Uterus (tissue), 3 donors: ENCODE measurements at regions not wholly inside any gene's neighbourhood (a gene's known extent, or its start where the extent isn't known, plus 50 kb on each side); places are given as distances from the start of the nearest gene placed in this dataset.

Source experiments
- DNase-seq, 2 donors: peaks; one replicate each; pipeline ENCODE4 v3.0.0-alpha.2; 2019 to 2020
- H3K27ac ChIP-seq, 2 donors: fragments of 200-600 bp; sonication (generic); 1 replicate in 1 of 2; 2 replicates in 1 of 2; pipeline ENCODE4 v1.5.1; 2016 to 2018
- H3K27me3 ChIP-seq, 2 donors: fragments of 200-600 bp; sonication (generic); one replicate each; pipeline ENCODE4 v1.5.1; 2018 to 2019; ENCODE audit warnings: control low read depth in 1 of 2
- H3K36me3 ChIP-seq, 2 donors: fragments of 200-600 bp; sonication (generic); one replicate each; pipeline ENCODE4 v1.5.1; 2019; ENCODE audit warnings: control low read depth in 1 of 2
- H3K4me1 ChIP-seq, 2 donors: fragments of 200-600 bp; sonication (generic); one replicate each; pipeline ENCODE4 v1.5.1; 2018 to 2019; ENCODE audit warnings: control low read depth in 1 of 2
- H3K4me3 ChIP-seq, 2 donors: fragments of 200-600 bp; sonication (generic); 1 replicate in 1 of 2; 2 replicates in 1 of 2; pipeline ENCODE4 v1.5.1; 2018 to 2019; ENCODE audit warnings: mild to moderate bottlenecking in 1 of 2
- H3K9me3 ChIP-seq, 2 donors: fragments of 200-600 bp; sonication (generic); one replicate each; pipeline ENCODE4 v1.5.1; 2019; ENCODE audit warnings: control low read depth in 1 of 2
- POLR2A ChIP-seq, 2 donors: fragments of 450-650 bp; IDR thresholded peaks; one replicate each; pipeline ENCODE4 v1.6.1; 2016; ENCODE audit warnings: antibody characterized with exemption in 2 of 2, mild to moderate bottlenecking in 1 of 2, moderate library complexity in 1 of 2
- intact Hi-C: fragments of 100-400 bp; cut with DNase I; formaldehyde crosslinking; loops from one replicate; pipeline ENCODE4 v1.15.1; 2023; ENCODE audit warnings: low total_unique reads
- TF ChIP-seq, protein P1 (sequence below), 4 experiments: fragments of 200-600 bp in 2 of 4; fragments of 450-650 bp in 2 of 4; sonication (generic) in 2 of 4; IDR thresholded peaks; one replicate each; pipeline ENCODE4 v1.5.1; 2016 to 2019; ENCODE audit warnings: antibody characterized with exemption in 4 of 4, mild to moderate bottlenecking in 2 of 4, moderate library complexity in 1 of 4
- donor health status: DM: yes; HTN: yes; CAD: no.

DNA sequence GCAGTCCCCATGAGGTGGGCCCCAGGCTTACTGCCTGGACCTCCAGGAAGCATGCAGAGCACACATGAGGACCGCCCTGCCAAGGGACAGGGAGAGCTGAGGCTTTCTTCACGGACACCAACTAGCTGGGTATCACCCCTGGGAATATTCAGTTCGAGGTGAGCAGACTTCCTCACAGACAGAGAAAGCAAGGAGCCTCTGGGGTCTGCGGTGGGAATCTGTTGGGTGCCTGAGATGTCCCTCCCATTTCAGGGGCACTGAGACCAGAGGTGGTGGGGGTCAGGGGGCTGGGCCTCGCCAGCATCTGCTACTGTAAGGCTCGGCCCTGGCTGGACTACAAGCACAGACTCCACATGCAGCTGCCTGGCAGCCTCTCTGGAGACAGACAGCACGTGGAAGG, 74.3 kb upstream of the SYNDIG1 start:
- H3K27ac ChIP-seq = no peak overlapping the region
- intact Hi-C loops = no loop called here

DNA sequence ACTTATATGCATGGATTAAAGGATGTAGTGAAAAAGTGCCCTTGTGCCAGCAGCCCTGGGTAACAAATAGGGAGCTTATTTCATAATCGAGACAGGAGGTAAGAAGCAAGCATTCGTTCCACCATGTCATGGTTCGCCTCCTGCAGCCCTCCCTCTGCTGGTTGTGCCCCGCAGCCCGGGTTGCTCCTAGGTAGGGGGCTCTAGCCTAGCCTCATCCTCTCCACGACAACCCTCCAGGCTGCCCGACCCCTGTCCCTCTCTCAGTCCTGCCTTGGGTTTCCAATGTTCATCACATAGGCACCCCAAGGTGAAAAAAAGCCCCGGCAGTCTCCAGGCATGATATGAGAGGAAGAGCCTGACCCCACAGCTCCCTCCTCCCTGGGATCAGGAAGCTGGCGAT, 75.5 kb upstream of the SYNDIG1 start:
- TF ChIP-seq POLR2A (IDR thresholded peaks at IDR 0.05) = no peak
- TF ChIP-seq, protein P1, sequence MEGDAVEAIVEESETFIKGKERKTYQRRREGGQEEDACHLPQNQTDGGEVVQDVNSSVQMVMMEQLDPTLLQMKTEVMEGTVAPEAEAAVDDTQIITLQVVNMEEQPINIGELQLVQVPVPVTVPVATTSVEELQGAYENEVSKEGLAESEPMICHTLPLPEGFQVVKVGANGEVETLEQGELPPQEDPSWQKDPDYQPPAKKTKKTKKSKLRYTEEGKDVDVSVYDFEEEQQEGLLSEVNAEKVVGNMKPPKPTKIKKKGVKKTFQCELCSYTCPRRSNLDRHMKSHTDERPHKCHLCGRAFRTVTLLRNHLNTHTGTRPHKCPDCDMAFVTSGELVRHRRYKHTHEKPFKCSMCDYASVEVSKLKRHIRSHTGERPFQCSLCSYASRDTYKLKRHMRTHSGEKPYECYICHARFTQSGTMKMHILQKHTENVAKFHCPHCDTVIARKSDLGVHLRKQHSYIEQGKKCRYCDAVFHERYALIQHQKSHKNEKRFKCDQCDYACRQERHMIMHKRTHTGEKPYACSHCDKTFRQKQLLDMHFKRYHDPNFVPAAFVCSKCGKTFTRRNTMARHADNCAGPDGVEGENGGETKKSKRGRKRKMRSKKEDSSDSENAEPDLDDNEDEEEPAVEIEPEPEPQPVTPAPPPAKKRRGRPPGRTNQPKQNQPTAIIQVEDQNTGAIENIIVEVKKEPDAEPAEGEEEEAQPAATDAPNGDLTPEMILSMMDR (IDR thresholded peaks at IDR 0.05) = no peak
- H3K27ac ChIP-seq = no peak overlapping the region
- no peaks in the 10 kb centered on the region for H3K9me3 ChIP-seq
- H3K4me1 ChIP-seq = no peaks in the 10 kb centered on the region
- intact Hi-C loops = no loop called here
- no peak for DNase-seq
- H3K27me3 ChIP-seq = no peaks in the 10 kb centered on the region
- H3K4me3 ChIP-seq = no peak overlapping the region
- H3K36me3 ChIP-seq = no peaks in the 10 kb centered on the region

More for the DNA sequence above, 74.3 kb upstream of the SYNDIG1 start:
- Histone ChIP-seq H3K4me3 (no peak overlapping the region), H3K36me3 (no peaks in the 10 kb centered on the region), H3K27me3 (no peaks in the 10 kb centered on the region), H3K9me3 (no peaks in the 10 kb centered on the region), H3K4me1 (no peaks in the 10 kb centered on the region)
- TF ChIP-seq POLR2A (IDR thresholded peaks at IDR 0.05) = no peak
- TF ChIP-seq, protein P1 (IDR thresholded peaks at IDR 0.05) = no peak
- DNase-seq = no peak

DNA sequence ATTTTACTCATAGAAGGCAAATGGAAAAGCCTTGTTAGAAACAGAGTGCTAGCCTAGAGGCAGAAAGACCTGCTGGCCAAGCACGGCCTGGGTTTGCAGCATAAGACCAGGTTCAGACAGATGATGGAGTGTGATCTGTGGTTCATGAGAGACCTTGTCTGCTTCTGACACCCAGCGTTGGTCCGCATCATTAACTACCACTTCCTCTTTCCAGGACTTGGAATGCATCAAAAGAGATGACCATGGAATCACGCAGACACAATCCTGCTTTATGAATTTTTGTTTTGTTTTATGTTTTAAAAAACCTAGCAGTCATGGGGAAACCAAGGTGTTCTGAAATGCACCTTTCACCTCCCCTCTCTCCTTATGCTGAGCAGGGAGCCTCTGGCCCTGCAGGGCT, 76.8 kb upstream of the SYNDIG1 start:
- no peaks in the 10 kb centered on the region for H3K27me3 ChIP-seq
- no peak overlapping the region for H3K27ac ChIP-seq
- no peaks in the 10 kb centered on the region for H3K36me3 ChIP-seq
- TF ChIP-seq, protein P1 (IDR thresholded peaks at IDR 0.05) = no peak
- TF ChIP-seq POLR2A (IDR thresholded peaks at IDR 0.05) = no peak
- intact Hi-C loops = no loop called here
- DNase-seq = no peak
- H3K4me1 ChIP-seq = no peaks in the 10 kb centered on the region
- no peak overlapping the region for H3K4me3 ChIP-seq
- H3K9me3 ChIP-seq = no peaks in the 10 kb centered on the region

DNA sequence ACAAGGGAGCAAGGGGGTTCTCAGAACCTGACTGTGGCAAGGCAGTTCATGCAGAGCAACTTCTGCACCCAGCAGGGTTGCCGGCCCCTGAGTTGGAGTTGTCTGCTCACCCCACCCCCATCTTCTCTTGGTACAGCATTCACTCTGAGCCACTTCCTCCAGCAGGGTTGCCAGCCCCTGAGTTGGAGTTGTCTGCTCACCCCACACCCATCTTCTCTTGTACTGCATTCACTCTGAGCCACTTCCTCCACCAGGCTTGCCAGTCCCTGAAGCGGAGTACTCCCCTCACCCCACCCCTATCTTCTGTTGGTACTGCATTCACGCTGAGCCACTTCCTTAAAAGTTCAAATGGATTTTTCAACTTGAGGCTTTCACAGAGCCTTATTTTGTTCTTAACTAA, 79.7 kb upstream of the SYNDIG1 start:
- no peak for DNase-seq

DNA sequence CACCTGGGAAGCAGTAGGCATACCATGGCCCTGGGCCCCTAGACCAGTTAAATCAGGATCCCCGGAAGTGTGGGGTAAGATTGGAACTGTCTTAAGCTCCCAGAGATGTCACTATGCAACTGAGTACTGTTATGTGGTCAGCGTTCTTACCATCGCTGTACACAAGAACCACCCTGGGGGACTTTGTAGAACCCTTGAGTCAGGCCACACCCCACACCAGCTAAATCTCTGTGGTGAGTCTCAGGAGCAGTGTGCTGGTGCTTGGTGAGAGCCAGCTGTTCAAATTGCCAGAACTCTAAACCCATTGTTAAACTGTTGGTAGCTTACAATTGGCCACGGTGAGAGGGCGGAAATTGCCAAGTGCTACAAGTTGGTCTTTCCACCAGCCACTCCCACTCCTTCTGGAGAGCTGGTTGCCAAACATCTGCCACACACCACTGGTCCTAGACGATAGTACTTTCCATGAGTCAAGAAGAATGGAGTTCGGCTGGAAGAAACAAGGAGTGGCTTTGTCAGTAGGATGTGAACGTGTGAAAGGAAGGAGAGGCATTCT, 80.5 kb upstream of the SYNDIG1 start:
- no peak for DNase-seq
- intact Hi-C loops = no loop called here
- Histone ChIP-seq H3K4me3 (no peak overlapping the region), H3K4me1 (no peaks in the 10 kb centered on the region), H3K36me3 (no peaks in the 10 kb centered on the region), H3K9me3 (no peaks in the 10 kb centered on the region), H3K27ac (no peak overlapping the region), H3K27me3 (no peaks in the 10 kb centered on the region)
- TF ChIP-seq, protein P1 (IDR thresholded peaks at IDR 0.05) = no peak
- no peak for TF ChIP-seq POLR2A (IDR thresholded peaks at IDR 0.05)

More for the DNA sequence above, 79.7 kb upstream of the SYNDIG1 start:
- no peak overlapping the region for H3K27ac ChIP-seq
- intact Hi-C loops = no loop called here
- no peak for TF ChIP-seq POLR2A (IDR thresholded peaks at IDR 0.05)
- TF ChIP-seq, protein P1 (IDR thresholded peaks at IDR 0.05) = no peak
- H3K4me3 ChIP-seq = no peak overlapping the region
- H3K36me3 ChIP-seq = no peaks in the 10 kb centered on the region
- H3K27me3 ChIP-seq = no peaks in the 10 kb centered on the region
- no peaks in the 10 kb centered on the region for H3K9me3 ChIP-seq
- H3K4me1 ChIP-seq = no peaks in the 10 kb centered on the region
